ENCODE measurements at regions not wholly inside any gene's neighbourhood (a gene's known extent, or its start where the extent isn't known, plus 50 kb on each side); places are given as distances from the start of the nearest gene placed in this dataset.
"Not testable (repeated sequence)": the region's sequence is repeated elsewhere in the genome, so short reads cannot be mapped to it uniquely, and the experiment has no call there.

GRCh38 chr3:20394243-20394642 is 208.2 kb upstream of the SGO1 start:
- no peak overlapping the region for H3K4me3 ChIP-seq (ENCODE audit: low read depth, low read length)
- no peak for TF ChIP-seq CTCF (IDR thresholded peaks at IDR 0.05; ENCODE audit: borderline replicate concordance, insufficient read depth, low read depth, low read length)

DNA sequence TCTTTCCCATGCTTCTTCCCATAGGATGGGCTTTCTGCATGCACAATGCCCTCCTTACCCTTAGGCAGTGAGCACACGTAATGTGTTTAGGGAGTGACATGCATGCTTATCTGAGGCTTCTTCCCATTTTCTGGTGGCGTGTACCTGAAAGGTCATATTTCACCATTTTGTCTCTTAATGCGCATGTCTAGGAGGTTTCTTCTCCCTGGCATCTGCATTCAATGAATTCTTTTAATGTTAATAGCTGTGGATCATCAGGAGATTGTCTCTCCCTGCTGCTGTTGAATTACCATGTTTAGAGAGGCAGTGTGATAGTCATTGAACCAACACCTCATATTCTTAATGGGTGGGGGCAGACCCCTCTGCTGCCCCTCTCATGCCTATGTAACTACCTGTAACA is 205.6 kb upstream of the SGO1 start:
- no peak for TF ChIP-seq CTCF (IDR thresholded peaks at IDR 0.05; ENCODE audit: borderline replicate concordance, insufficient read depth, low read depth, low read length)
- no peak overlapping the region for H3K4me3 ChIP-seq (ENCODE audit: low read depth, low read length)

- no peak for TF ChIP-seq CTCF (IDR thresholded peaks at IDR 0.05; ENCODE audit: borderline replicate concordance, insufficient read depth, low read depth, low read length)
These were observed 203.0 kb upstream of the SGO1 start for GRCh38 chr3:20388971-20389370.

GRCh38 chr3:20380295-20380694 is 194.3 kb upstream of the SGO1 start:
- no peak overlapping the region for H3K4me3 ChIP-seq (ENCODE audit: low read depth, low read length)
- no peak for TF ChIP-seq CTCF (IDR thresholded peaks at IDR 0.05; ENCODE audit: borderline replicate concordance, insufficient read depth, low read depth, low read length)

More at GRCh38 chr3:20388971-20389370, 203.0 kb upstream of the SGO1 start:
- no peak overlapping the region for H3K4me3 ChIP-seq (ENCODE audit: low read depth, low read length)

DNA sequence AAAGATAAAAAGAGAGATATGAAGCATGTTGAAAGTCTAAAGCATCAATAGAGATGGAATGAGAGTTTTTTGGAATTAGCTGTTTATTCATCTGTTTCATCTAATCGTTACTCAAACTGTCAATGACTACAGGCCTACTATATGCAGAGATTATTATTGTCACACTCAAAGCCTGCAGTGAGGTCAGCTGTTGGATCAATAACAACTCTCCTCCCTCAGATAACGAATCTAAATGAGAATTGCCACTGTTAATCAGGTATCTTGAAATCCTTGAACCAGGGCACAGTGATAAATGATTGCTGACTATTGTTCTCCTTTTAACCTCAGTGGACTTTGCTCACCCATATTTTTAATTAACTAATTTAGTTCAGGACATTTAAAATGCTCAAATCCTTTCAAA is 192.3 kb upstream of the SGO1 start:
- TF ChIP-seq CTCF (IDR thresholded peaks at IDR 0.05; ENCODE audit: borderline replicate concordance, insufficient read depth, low read depth, low read length): no peak
- no peak overlapping the region for H3K4me3 ChIP-seq (ENCODE audit: low read depth, low read length)

- TF ChIP-seq CTCF (IDR thresholded peaks at IDR 0.05; ENCODE audit: borderline replicate concordance, insufficient read depth, low read depth, low read length): no peak
These were observed 190.7 kb upstream of the SGO1 start for GRCh38 chr3:20376665-20377217.

GRCh38 chr3:20375302-20375701 is 189.3 kb upstream of the SGO1 start:
- no peak for TF ChIP-seq CTCF (IDR thresholded peaks at IDR 0.05; ENCODE audit: borderline replicate concordance, insufficient read depth, low read depth, low read length)
- H3K4me3 ChIP-seq (ENCODE audit: low read depth, low read length): no peak overlapping the region

More at GRCh38 chr3:20376665-20377217, 190.7 kb upstream of the SGO1 start:
- no peak overlapping the region for H3K4me3 ChIP-seq (ENCODE audit: low read depth, low read length)

DNA sequence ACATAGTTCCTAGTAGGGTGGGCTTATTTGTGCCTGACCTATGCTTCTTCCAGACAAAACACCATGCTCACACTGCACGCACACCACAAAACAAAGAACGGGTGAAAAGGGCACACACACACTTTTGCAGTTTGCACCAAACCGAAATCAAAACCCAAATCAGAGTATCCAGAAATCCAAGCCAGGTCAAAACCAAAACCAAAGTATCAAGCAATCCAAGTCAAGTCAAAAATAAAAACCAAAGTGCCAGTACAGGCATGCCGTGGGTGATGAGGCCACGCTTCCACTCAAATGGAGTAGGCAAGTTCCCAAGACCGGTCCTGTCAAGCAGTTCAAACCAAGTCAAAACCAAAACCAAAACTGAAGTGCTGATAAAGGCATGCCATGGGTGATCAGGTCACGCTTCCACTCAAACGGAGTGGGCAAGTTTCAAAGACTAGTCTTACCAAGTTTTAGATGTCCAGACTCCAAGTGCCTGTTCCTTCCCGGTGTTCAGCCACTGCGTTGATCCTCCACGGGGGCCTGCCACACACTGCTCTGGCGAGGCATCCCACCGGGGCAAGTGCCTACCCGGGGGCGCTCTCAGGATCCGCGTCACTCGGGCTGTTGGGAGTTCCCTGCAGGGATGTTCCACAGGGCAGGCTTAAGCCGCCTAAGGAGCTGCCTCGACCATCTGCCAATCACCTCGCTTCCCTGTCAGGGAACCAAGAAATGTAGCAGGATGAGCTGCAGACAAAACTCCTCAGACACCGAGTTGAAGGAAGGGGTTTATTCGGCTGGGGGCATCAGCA is 184.5 kb upstream of the SGO1 start:
- not testable (repeated sequence) for H3K4me3 ChIP-seq (ENCODE audit: low read depth, low read length)

Data from GM12875 (cell line).